Chondrocyte (in vitro differentiated cells): ENCODE measurements at regions not wholly inside any gene's neighbourhood (a gene's known extent, or its start where the extent isn't known, plus 50 kb on each side); places are given as distances from the start of the nearest gene placed in this dataset.

Source experiments
- DNase-seq: peaks from one replicate; pipeline ENCODE4 v3.0.0; 2021; ENCODE audit warnings: mixed read lengths, low spot score
- H3K27ac Mint-ChIP-seq: one replicate; pipeline ENCODE4 v1.8.0; 2021; ENCODE audit warnings: mild to moderate bottlenecking, moderate library complexity, mixed read lengths; ENCODE audit not compliant: unreplicated experiment
- H3K27me3 Mint-ChIP-seq: 2 replicates; pipeline ENCODE4 v1.8.0; 2021; ENCODE audit warnings: low read depth, mixed read lengths
- H3K36me3 Mint-ChIP-seq: 2 replicates; pipeline ENCODE4 v1.8.0; 2021; ENCODE audit warnings: low read depth, mixed read lengths
- H3K4me1 Mint-ChIP-seq: 2 replicates; pipeline ENCODE4 v1.8.0; 2021; ENCODE audit warnings: low read depth, mild to moderate bottlenecking, mixed read lengths
- H3K4me3 Mint-ChIP-seq: one replicate; pipeline ENCODE4 v1.8.0; 2021; ENCODE audit warnings: mild to moderate bottlenecking, moderate library complexity, mixed read lengths; ENCODE audit not compliant: unreplicated experiment
- H3K9me3 Mint-ChIP-seq: 2 replicates; pipeline ENCODE4 v1.8.0; 2021; ENCODE audit warnings: low read depth, mixed read lengths
- CTCF ChIP-seq: fragments of 200-600 bp; sonication (generic); IDR thresholded peaks from 2 replicates; pipeline ENCODE4 v1.5.0; 2021; ENCODE audit warnings: antibody characterized with exemption, mild to moderate bottlenecking, moderate library complexity

DNA sequence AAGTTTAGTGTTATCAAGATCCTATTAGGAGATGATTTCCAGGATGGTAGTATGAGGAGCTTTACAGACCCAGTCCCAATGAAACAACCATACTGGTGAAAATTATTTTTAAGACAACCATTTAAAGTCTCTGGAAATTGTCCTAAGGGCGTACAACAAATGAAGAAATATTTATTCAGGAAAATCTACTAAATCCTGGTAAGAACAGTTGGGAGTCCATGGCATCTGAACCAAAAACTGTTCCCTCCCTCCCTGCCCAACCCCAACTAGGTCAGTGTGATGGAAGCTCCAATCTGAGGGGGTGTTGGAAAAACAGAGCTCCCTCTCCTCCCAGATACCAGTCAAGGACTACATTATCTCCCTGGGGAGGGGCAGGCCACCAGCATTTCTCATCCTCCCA, 74.7 kb upstream of the MKLN1 start:
- H3K9me3 Mint-ChIP-seq, result peaks cover 24% of the 10 kb centered on the region
- H3K4me1 Mint-ChIP-seq, result peaks cover 16% of the 10 kb centered on the region
- no peaks in the 10 kb centered on the region for H3K27me3 Mint-ChIP-seq
- H3K27ac Mint-ChIP-seq, result no peak overlapping the region
- DNase-seq, result no peak
- peaks cover 6% of the 10 kb centered on the region for H3K36me3 Mint-ChIP-seq
- no peak for TF ChIP-seq CTCF
- H3K4me3 Mint-ChIP-seq, result no peak overlapping the region

DNA sequence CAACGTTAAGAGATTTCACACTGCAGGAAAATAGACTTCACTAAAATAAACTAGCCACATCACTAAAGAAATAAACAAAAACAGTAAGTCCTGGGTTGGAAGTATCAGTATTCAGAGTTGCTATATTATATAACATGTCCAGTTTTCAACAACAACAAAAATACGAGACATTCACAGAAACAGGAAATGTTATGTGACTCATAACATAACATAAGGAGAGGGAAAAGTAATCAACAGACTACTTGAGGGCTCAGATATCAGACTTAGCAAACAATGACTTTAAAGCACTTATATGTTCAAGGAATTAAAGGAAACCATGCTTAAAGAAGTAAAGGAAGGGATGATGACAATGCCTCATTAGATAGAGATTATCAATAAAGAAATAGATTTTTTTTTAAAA, 73.5 kb upstream of the MKLN1 start:
- Mint-ChIP-seq H3K36me3 (peaks cover 6% of the 10 kb centered on the region), H3K4me1 (peaks cover 5% of the 10 kb centered on the region), H3K27ac (no peak overlapping the region), H3K9me3 (peaks cover 24% of the 10 kb centered on the region), H3K4me3 (no peak overlapping the region), H3K27me3 (peaks cover 4% of the 10 kb centered on the region)
- DNase-seq, result no peak
- TF ChIP-seq CTCF, result no peak

DNA sequence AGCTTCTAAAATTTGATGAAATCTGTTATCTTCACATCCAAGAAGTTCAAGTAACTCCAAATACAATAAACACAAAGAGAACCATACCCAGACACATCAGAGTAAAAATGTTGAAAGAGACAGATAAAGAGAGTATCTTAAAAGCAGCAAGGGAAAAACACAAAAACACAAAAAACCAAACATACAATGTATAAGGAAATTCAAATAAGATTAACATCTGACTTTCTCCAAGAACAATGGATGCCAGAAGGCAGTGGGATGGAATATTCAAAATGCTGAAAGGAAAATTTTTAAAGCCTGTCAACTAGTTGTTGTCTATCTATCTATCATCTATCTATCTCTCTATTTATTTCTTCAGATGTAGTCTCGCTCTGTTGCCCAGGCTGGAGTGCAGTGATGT, 72.4 kb upstream of the MKLN1 start:
- DNase-seq, result no peak

GRCh38 chr7:131261476-131261994, 66.1 kb upstream of the MKLN1 start:
- no peak for DNase-seq
- no peak for TF ChIP-seq CTCF
- H3K27ac Mint-ChIP-seq, result no peak overlapping the region
- H3K27me3 Mint-ChIP-seq, result peaks cover 18% of the 10 kb centered on the region
- peaks cover 12% of the 10 kb centered on the region for H3K9me3 Mint-ChIP-seq
- H3K36me3 Mint-ChIP-seq, result peaks cover 3% of the 10 kb centered on the region
- no peak overlapping the region for H3K4me3 Mint-ChIP-seq
- H3K4me1 Mint-ChIP-seq, result no peaks in the 10 kb centered on the region

More for the DNA sequence above, 72.4 kb upstream of the MKLN1 start:
- no peak overlapping the region for H3K27ac Mint-ChIP-seq
- H3K27me3 Mint-ChIP-seq, result peaks cover 5% of the 10 kb centered on the region
- TF ChIP-seq CTCF, result no peak
- H3K4me1 Mint-ChIP-seq, result no peaks in the 10 kb centered on the region
- H3K4me3 Mint-ChIP-seq, result no peak overlapping the region
- peaks cover 24% of the 10 kb centered on the region for H3K9me3 Mint-ChIP-seq
- peaks cover 6% of the 10 kb centered on the region for H3K36me3 Mint-ChIP-seq

DNA sequence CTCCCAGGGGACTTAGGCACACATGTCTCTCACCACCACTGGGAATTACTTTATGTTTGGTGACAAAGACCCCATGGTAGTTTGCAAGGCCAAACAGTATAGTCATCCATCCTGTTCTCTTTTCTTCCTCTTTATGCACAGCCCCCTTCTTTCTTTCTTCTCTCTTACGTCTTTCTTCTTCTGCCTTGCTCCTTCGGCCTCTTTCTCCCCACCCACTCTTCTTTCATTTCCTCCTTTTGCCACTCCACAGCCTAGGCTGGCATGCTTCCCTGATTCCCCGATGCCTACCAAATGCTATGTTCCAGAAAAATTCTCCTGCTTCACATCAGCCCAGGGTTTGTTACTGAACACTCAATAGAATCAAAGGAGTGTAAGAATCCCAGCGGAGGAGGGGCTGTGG, 62.4 kb upstream of the MKLN1 start:
- Mint-ChIP-seq H3K36me3 (peaks cover 2% of the 10 kb centered on the region), H3K27ac (no peak overlapping the region), H3K9me3 (peaks cover 8% of the 10 kb centered on the region), H3K4me3 (no peak overlapping the region), H3K27me3 (peaks cover 18% of the 10 kb centered on the region), H3K4me1 (no peaks in the 10 kb centered on the region)
- no peak for TF ChIP-seq CTCF
- DNase-seq, result no peak
